NCI-H1694 (cell line): ENCODE measurements at regions not wholly inside any gene's neighbourhood (a gene's known extent, or its start where the extent isn't known, plus 50 kb on each side); places are given as distances from the start of the nearest gene placed in this dataset.
A peak's percentile ranks its signal among the peaks of the same experiment; 100 is the strongest.

Experiments
- DNase-seq: peaks from one replicate; lab custom pipeline; 2025; lab: John Stamatoyannopoulos, UW

GRCh38 chr1:65681096-65681495, 111.6 kb upstream of the PDE4B start:
- DNase-seq, result no peak

DNA sequence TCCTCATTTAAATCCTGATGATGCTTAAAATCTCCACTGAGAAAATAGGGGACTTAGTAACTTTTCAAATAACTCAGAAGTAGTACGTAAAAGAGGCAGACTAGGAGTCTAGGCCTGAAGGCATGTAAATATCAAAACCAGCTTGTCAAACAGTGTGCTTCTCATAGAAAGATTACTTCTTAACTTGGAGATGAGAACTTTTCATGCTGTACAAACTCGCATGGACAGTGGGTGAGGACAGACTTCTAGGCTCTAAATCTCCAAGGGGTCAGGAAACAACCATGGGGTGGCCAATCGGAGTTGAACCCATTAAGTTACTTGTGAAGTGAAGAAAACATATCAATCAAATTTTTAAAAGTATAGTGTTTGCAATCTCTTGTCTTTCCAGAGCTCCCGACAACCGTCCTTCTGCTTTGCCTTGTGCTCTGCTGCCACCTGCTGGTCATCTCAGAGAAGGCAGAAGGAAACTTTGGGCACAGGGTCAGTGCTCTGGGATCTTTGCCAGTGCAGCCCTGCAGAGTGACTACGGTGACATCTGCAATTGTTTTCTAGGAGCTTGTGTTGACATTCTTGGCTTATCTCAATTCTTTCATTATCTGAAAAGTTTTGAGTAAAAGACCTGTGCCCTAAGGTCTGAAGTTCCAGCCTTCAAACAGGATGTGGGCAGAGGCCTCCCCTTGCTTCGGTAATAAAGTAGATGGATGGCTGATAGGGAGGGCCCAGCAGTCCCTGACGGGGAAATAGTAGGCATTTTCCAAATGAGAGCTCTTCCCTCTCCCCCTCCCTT, 105.1 kb upstream of the PDE4B start:
- peak; percentile 46 for DNase-seq

GRCh38 chr1:65688215-65688566, 104.5 kb upstream of the PDE4B start:
- no peak for DNase-seq

- no peak for DNase-seq
Measured at GRCh38 chr1:65688848-65689247, 103.8 kb upstream of the PDE4B start.

DNA sequence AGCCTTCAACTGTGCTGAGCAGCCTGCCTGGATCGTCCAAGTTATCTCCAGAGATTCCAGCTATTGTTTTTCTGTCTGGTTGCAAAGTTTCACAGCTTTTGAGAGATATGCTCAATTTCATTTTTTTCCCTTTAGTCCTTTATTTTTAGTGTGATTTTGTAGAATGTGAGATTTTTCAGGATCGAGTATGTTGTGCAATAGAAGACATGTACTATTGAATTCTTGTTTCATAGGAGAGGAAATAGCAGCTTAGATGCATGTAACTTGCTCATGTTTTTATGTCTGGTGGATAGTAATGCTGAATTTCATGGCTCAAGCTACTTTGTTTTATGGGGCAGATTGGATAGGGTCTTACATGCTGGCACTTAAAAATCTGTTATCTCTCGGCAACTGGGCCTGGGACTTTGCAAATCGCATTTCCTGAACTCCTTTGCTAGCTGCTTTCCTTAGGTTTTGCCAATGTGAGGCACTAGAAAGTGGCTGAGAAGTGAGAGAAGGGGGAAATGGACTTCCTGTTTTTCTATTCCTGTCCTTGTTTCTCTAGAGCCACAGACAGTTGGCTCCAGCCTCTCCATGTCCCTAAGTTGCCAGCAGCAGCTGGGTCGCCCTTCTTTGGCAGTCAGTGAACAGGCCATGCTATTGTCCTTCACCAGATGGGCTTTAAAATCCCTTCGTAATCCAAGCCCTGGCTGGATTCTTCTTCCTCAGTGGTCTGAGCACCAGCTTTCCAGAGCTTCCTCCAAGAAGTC, 101.4 kb upstream of the PDE4B start:
- no peak for DNase-seq

GRCh38 chr1:65691972-65692371, 100.7 kb upstream of the PDE4B start:
- DNase-seq, result no peak

DNA sequence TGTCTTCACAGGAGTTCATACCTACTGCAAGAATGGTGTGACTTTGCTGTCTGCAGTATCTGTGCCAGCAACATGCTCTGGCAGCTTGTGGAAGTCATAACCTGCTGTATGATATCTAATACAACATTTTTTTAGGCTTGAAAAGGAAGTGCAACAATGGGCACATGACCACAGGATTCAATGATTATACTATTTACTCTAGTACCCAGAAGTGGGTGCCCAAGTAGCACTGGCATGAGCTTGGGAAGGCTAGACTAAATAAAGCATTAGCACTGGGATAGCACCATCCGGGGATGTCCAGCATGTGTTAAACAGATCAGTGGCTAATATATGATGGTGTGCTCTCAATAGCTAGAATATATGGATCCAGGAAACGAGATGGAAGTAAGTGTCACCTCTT, 98.6 kb upstream of the PDE4B start:
- DNase-seq, result no peak

GRCh38 chr1:65694933-65695332, 97.8 kb upstream of the PDE4B start:
- no peak for DNase-seq

GRCh38 chr1:65698590-65698989, 94.1 kb upstream of the PDE4B start:
- no peak for DNase-seq

GRCh38 chr1:65703853-65704252, 88.8 kb upstream of the PDE4B start:
- DNase-seq, result no peak

GRCh38 chr1:65704318-65704717, 88.4 kb upstream of the PDE4B start:
- no peak for DNase-seq

- no peak for DNase-seq
Measured at GRCh38 chr1:65717815-65718454, 74.8 kb upstream of the PDE4B start.

DNA sequence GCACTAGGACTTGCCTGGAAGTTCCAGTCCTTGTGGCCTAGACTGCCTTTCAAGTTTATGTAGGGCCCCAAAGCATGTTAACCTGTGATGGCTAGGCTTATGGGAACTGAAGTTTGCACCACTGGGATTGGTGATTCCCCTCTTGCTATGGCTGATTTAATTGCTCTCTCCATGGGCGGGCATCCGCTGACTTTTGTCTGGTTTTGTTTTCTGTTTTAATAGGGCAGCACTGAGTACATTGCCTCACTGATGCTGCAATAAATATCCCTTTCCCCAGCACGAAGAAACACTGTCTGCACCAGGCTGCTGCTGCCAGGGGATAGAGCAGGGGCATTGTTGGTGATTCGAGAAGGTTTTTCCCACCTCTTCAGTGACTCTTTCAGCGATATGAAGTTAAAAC, 73.3 kb upstream of the PDE4B start:
- no peak for DNase-seq

- DNase-seq, result no peak
Measured at GRCh38 chr1:65722461-65722860, 70.2 kb upstream of the PDE4B start.

DNA sequence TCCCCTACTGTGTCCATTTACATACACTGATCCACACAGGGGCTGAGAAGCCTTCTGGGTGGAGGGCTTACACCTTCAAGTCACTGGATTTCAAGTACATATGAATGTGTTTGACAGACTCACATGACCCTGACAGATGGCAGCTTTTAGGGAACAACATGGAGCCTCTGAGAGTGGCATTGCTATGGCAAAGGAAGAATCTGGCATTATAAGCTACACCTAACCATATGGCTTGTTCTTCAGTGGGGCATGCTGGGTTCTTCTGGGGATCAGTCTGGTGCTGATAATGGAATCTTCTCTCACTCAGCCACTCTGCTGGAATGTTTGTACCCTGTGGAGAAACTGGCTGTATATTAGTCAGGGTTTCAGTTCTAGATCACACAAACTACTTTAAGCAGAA, 68.5 kb upstream of the PDE4B start:
- peak; percentile 9 for DNase-seq

DNA sequence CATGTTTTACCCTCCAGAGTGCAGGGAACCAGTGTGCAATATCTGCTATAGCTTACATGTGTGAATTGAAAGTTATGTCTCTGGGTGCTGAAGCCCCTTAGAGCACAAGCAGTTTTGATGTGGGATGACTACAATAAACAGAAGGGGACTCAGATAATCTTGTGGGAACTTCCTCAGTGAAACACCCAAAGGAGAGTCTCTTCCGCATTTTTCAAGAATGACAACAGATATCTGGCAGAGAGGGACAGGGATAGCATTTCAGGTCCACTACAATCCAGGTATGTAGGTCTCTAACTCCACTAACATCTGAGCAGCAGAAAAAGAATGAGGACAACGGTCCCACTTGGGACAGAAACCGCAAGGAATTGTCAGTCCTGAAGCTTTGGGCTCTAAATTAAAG, 67.6 kb upstream of the PDE4B start:
- no peak for DNase-seq

DNA sequence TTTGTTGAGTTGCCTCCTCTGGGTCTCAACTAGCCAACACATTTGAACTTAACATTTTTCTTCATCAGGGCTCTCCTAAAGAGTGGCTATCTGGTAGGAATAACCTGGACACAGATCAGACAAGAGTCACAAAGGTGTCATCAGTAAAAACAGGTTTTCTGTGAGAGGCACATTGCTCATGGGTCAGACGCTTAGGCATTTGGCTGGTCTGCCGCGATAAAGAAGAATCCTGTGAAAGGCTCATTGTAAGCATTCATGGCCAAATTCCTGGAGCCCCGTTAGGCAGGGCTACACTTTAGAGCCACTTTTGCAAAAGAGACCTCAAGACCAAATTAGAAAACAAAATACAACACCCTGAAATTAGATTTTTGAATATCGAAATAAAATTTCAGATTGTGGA, 64.2 kb upstream of the PDE4B start:
- DNase-seq, result no peak

- DNase-seq, result no peak
Measured at GRCh38 chr1:65729259-65729658, 63.4 kb upstream of the PDE4B start.

DNA sequence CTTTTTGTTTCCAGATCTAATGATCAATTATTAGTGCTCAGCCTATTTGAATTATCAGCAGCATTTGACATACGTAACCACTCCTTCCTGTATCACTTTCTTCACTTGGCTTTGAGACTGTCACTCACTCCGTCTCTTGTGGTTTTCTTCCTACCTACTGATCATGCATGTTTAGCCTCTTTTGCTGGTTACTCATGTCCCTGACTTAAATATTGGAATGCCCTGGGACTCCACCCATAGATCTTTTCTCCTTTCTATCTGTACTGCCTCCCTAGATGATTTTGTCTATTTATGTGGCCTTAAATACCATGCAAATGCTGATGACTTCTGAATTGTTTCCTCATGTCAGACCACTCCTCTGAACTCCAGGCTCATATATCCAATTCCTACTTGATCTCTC, 57.7 kb upstream of the PDE4B start:
- no peak for DNase-seq

DNA sequence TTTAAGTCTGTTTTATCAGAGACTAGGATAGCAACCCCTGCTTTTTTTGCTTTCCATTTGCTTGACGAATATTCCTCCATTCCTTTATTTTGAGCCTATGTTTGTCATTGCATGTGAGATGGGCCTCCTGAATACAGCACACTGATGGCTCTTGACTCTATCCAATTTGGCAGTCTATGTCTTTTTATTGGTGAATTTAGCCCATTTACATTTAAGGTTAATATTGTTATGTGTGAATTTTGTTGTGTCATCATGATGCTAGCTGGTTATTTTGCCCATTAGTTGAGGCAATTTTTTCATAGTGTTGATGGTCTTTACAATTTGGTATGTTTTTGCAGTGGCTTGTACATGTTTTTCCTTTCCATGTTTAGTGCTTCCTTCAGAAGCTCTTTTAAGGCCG, 50.7 kb upstream of the PDE4B start:
- DNase-seq, result no peak
